ENCODE measurements at regions not wholly inside any gene's neighbourhood (a gene's known extent, or its start where the extent isn't known, plus 50 kb on each side); places are given as distances from the start of the nearest gene placed in this dataset.

GRCh38 chr3:21269882-21270281 is 481.1 kb downstream of the ZNF385D start:
- no peaks in the 10 kb centered on the region for H3K36me3 ChIP-seq (ENCODE audit: insufficient read depth, low read length, poor library complexity, severe bottlenecking)
- peaks cover 23% of the 10 kb centered on the region for H3K9me3 ChIP-seq (ENCODE audit: low read depth, low read length, poor library complexity, severe bottlenecking)
- BruUV-seq (replicated peaks): no TSS peak
- ChIA-PET POLR2A (ENCODE audit: low non-redundant PET) (no interaction called here), CTCF (no interaction called here)
- DNase-seq (ENCODE audit: low spot score): no peak
- H3K27me3 ChIP-seq (replicated peaks; ENCODE audit: insufficient read depth, low read depth, low read length, poor library complexity): no peaks in the 10 kb centered on the region
- no peaks in the 10 kb centered on the region for H3K4me1 ChIP-seq (ENCODE audit: insufficient read depth, low read length, poor library complexity, severe bottlenecking)
- TF ChIP-seq EZH2 (IDR thresholded peaks at IDR 0.05; ENCODE audit: borderline replicate concordance, low read depth, low read length, poor library complexity, severe bottlenecking) (no peak), CTCF (conservative IDR thresholded peaks at IDR 0.05; ENCODE audit: low read depth, low read length) (no peak)
- no peak overlapping the region for H3K27ac ChIP-seq (ENCODE audit: low read depth, low read length, poor library complexity, severe bottlenecking)
- intact Hi-C loops (cut with micrococcal nuclease; ENCODE audit: unreplicated experiment): no loop called here
- no peak overlapping the region for H3K4me3 ChIP-seq (ENCODE audit: low read depth, low read length, poor library complexity, severe bottlenecking)

GRCh38 chr3:21260507-21260906 is 490.5 kb downstream of the ZNF385D start:
- H3K4me3 ChIP-seq (ENCODE audit: low read depth, low read length, poor library complexity, severe bottlenecking): no peak overlapping the region
- no peaks in the 10 kb centered on the region for H3K4me1 ChIP-seq (ENCODE audit: insufficient read depth, low read length, poor library complexity, severe bottlenecking)
- TF ChIP-seq CTCF (conservative IDR thresholded peaks at IDR 0.05; ENCODE audit: low read depth, low read length) (no peak), EZH2 (IDR thresholded peaks at IDR 0.05; ENCODE audit: borderline replicate concordance, low read depth, low read length, poor library complexity, severe bottlenecking) (no peak)
- no peaks in the 10 kb centered on the region for H3K27me3 ChIP-seq (replicated peaks; ENCODE audit: insufficient read depth, low read depth, low read length, poor library complexity)
- intact Hi-C loops (cut with micrococcal nuclease; ENCODE audit: unreplicated experiment): no loop called here
- ChIA-PET CTCF (no interaction called here), POLR2A (ENCODE audit: low non-redundant PET) (no interaction called here)
- H3K9me3 ChIP-seq (ENCODE audit: low read depth, low read length, poor library complexity, severe bottlenecking): peaks cover 30% of the 10 kb centered on the region
- no peak overlapping the region for H3K27ac ChIP-seq (ENCODE audit: low read depth, low read length, poor library complexity, severe bottlenecking)
- no TSS peak for BruUV-seq (replicated peaks)
- no peak for DNase-seq (ENCODE audit: low spot score)
- no peaks in the 10 kb centered on the region for H3K36me3 ChIP-seq (ENCODE audit: insufficient read depth, low read length, poor library complexity, severe bottlenecking)

- intact Hi-C loops (cut with micrococcal nuclease; ENCODE audit: unreplicated experiment): no loop called here
- H3K4me3 ChIP-seq (ENCODE audit: low read depth, low read length, poor library complexity, severe bottlenecking): no peak overlapping the region
- no peaks in the 10 kb centered on the region for H3K4me1 ChIP-seq (ENCODE audit: insufficient read depth, low read length, poor library complexity, severe bottlenecking)
- POLR2A ChIA-PET (ENCODE audit: low non-redundant PET): no interaction called here
- no peaks in the 10 kb centered on the region for H3K36me3 ChIP-seq (ENCODE audit: insufficient read depth, low read length, poor library complexity, severe bottlenecking)
- H3K9me3 ChIP-seq (ENCODE audit: low read depth, low read length, poor library complexity, severe bottlenecking): peaks cover 30% of the 10 kb centered on the region
- CTCF ChIA-PET: no interaction called here
- no peak for DNase-seq (ENCODE audit: low spot score)
- H3K27ac ChIP-seq (ENCODE audit: low read depth, low read length, poor library complexity, severe bottlenecking): no peak overlapping the region
- H3K27me3 ChIP-seq (replicated peaks; ENCODE audit: insufficient read depth, low read depth, low read length, poor library complexity): no peaks in the 10 kb centered on the region
- TF ChIP-seq EZH2 (IDR thresholded peaks at IDR 0.05; ENCODE audit: borderline replicate concordance, low read depth, low read length, poor library complexity, severe bottlenecking) (no peak), CTCF (conservative IDR thresholded peaks at IDR 0.05; ENCODE audit: low read depth, low read length) (no peak)
- no TSS peak for BruUV-seq (replicated peaks)
Observed at GRCh38 chr3:21259896-21260295, 491.1 kb downstream of the ZNF385D start.

Data from A673 (cell line).